Uterus (tissue), 2 donors: ENCODE measurements at regions not wholly inside any gene's neighbourhood (a gene's known extent, or its start where the extent isn't known, plus 50 kb on each side); places are given as distances from the start of the nearest gene placed in this dataset.
"Not testable (repeated sequence)": the region's sequence is repeated elsewhere in the genome, so short reads cannot be mapped to it uniquely, and the experiment has no call there.

Experiments used
- CTCF ChIP-seq, 4 experiments: fragments of 200-600 bp in 2 of 4; fragments of 450-650 bp in 2 of 4; sonication (generic) in 2 of 4; IDR thresholded peaks; one replicate each; pipeline ENCODE4 v1.5.1; 2016 to 2019; ENCODE audit warnings: antibody characterized with exemption in 4 of 4, mild to moderate bottlenecking in 2 of 4, moderate library complexity in 1 of 4
- POLR2A ChIP-seq, 2 donors: fragments of 450-650 bp; IDR thresholded peaks; one replicate each; pipeline ENCODE4 v1.6.1; 2016; ENCODE audit warnings: antibody characterized with exemption in 2 of 2, mild to moderate bottlenecking in 1 of 2, moderate library complexity in 1 of 2

GRCh38 chr4:83730958-83731357 is 195.1 kb downstream of the GPAT3 start:
- not testable (repeated sequence) for TF ChIP-seq CTCF, POLR2A (IDR thresholded peaks at IDR 0.05)
